ENCODE measurements at regions not wholly inside any gene's neighbourhood (a gene's known extent, or its start where the extent isn't known, plus 50 kb on each side); places are given as distances from the start of the nearest gene placed in this dataset.
A peak's percentile ranks its signal among the peaks of the same experiment; 100 is the strongest.

DNA sequence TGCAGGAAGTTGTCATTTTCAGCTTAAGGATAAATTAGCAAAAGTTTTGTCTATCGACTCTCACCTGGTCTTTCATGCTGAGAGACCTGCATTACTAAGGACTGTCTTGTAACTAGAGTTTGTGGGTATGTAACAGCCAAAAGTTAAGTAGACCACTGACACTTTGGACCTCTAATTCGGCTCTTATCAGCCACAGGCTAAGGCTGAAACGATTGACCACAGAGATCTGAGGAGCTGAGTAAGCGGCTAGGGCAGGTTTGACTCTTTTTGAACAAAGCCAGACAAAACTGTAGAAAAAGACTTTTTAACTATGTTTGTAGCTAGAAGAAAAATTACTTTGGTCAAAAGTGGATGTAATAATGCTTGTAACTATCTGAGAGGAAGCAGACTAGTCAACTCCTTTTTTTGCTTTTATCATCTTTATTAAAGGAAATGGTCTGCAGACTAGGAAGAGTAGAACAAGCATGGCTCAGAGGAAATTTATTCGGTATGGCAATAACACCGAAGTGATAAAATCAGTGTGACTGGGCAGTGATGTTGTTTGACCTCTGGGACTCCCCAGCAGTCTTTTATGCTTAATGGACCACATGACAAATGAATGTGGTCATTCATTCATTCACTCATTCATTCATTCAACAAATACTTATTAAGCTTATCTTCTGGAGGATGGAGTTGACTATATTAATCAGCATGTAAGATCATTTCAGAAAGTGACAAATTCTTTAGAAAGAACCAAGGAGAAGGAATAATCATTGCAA is 725.0 kb upstream of the HS3ST5 start:
- Histone ChIP-seq H3K27me3 (ENCODE audit: control insufficient read depth in 2 of 2, insufficient read depth in 2 of 2, low read length in 2 of 2) (no peaks in the 10 kb centered on the region), H3K36me3 (ENCODE audit: control insufficient read depth, insufficient read depth, low read length) (no peaks in the 10 kb centered on the region), H3K4me3 (no peak overlapping the region), H3K9ac (ENCODE audit: insufficient read depth in 1 of 2, low read depth in 2 of 2, low read length in 2 of 2) (no peak overlapping the region), H2AFZ (ENCODE audit: low read depth, low read length) (no peak overlapping the region), H3K27ac (ENCODE audit: extremely low read depth, low read depth, low read length) (no peak overlapping the region), H4K20me1 (replicated peaks; ENCODE audit: control insufficient read depth, insufficient read depth, low read length) (no peaks in the 10 kb centered on the region), H3K4me2 (ENCODE audit: insufficient read depth, low read length) (no peak overlapping the region), H3K79me2 (ENCODE audit: control insufficient read depth, insufficient read depth, low read length) (no peaks in the 10 kb centered on the region), H3K9me3 (replicated peaks; ENCODE audit: control insufficient read depth, insufficient read depth, low read depth, low read length) (no peaks in the 10 kb centered on the region; the same call in 1 of the 2 replicates), H3K9me1 (ENCODE audit: control insufficient read depth, insufficient read depth, low read length) (no peaks in the 10 kb centered on the region), H3K4me1 (replicated peaks in 1 of 2; ENCODE audit: control insufficient read depth in 2 of 2, insufficient read depth in 2 of 2, low read length in 2 of 2) (no peaks in the 10 kb centered on the region)
- no peak for FAIRE-seq
- ATAC-seq, result no peak
- intact Hi-C loops (cut with micrococcal nuclease) (no loop called here), in situ Hi-C loops (cut with MboI) (no loop called here)
- BruUV-seq (replicated peaks), result no TSS peak
- ChIA-PET CTCF (ENCODE audit: low intra/inter-chr PET ratio) (interaction anchor here (0.7 kb wide), 1 partner anchor 1686 kb away, joined by 3 read pairs; no protein-coding TSS in a partner anchor), POLR2A (no interaction called here)
- WGBS (ENCODE audit: insufficient coverage, low coverage, missing lambda C conversion rate), result 0% methylated on average over 6 of the region's 6 CpGs
- TF ChIP-seq ZNF24 (IDR thresholded peaks at IDR 0.05) (0 out of 2 replicates have a peak, but pooled peaks have one; percentile 14), BRD4 (IDR thresholded peaks at IDR 0.05) (no peak)
- no peak for DNase-seq (ENCODE audit: extremely low read depth in 1 of 4, low spot score in 3 of 4)

DNA sequence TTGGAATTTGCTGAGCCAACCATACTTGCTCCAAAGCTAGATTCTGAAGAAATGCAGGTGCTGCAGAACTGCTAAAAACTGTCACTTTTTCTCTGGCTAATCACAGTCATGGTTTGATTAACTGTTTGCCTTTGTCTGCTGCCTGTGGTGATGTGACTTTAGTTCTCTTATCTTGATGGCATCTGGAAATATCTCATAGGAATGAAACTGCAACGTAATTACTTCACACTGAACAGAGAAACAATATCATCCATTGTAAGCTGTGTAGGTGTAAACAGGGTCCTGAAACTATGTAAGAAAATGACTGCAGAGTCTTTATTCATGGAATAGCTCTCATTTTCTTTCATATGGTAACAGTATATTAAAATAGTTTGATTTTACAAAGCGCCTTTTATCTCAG is 721.9 kb upstream of the HS3ST5 start:
- H4K20me1 ChIP-seq (replicated peaks; ENCODE audit: control insufficient read depth, insufficient read depth, low read length), result no peaks in the 10 kb centered on the region
- 0% methylated on average over 2 of the region's 2 CpGs for WGBS (ENCODE audit: insufficient coverage, low coverage, missing lambda C conversion rate)
- H3K27me3 ChIP-seq (ENCODE audit: control insufficient read depth in 2 of 2, insufficient read depth in 2 of 2, low read length in 2 of 2), result no peaks in the 10 kb centered on the region
- no peak overlapping the region for H2AFZ ChIP-seq (ENCODE audit: low read depth, low read length)
- no peak overlapping the region for H3K27ac ChIP-seq (ENCODE audit: extremely low read depth, low read depth, low read length)
- ATAC-seq (no peak), DNase-seq (ENCODE audit: extremely low read depth in 1 of 4, low spot score in 3 of 4) (no peak), FAIRE-seq (no peak)
- no peak overlapping the region for H3K4me3 ChIP-seq
- POLR2A ChIA-PET, result interaction anchor here (0.6 kb wide), 1 partner anchor 8 kb away, joined by 3 read pairs; no protein-coding TSS in a partner anchor
- CTCF ChIA-PET (ENCODE audit: low intra/inter-chr PET ratio), result no interaction called here
- no peak overlapping the region for H3K9ac ChIP-seq (ENCODE audit: insufficient read depth in 1 of 2, low read depth in 2 of 2, low read length in 2 of 2)
- intact Hi-C loops (cut with micrococcal nuclease) (no loop called here), in situ Hi-C loops (cut with MboI) (no loop called here)
- H3K9me1 ChIP-seq (ENCODE audit: control insufficient read depth, insufficient read depth, low read length), result no peaks in the 10 kb centered on the region
- no peaks in the 10 kb centered on the region; the same call in 1 of the 2 replicates for H3K9me3 ChIP-seq (replicated peaks; ENCODE audit: control insufficient read depth, insufficient read depth, low read depth, low read length)
- H3K36me3 ChIP-seq (ENCODE audit: control insufficient read depth, insufficient read depth, low read length), result no peaks in the 10 kb centered on the region
- no peaks in the 10 kb centered on the region for H3K4me1 ChIP-seq (replicated peaks in 1 of 2; ENCODE audit: control insufficient read depth in 2 of 2, insufficient read depth in 2 of 2, low read length in 2 of 2)
- H3K79me2 ChIP-seq (ENCODE audit: control insufficient read depth, insufficient read depth, low read length), result no peaks in the 10 kb centered on the region
- no peak overlapping the region for H3K4me2 ChIP-seq (ENCODE audit: insufficient read depth, low read length)
- BruUV-seq (replicated peaks), result no TSS peak
- TF ChIP-seq POLR3G (IDR thresholded peaks at IDR 0.05; ENCODE audit: extremely low read depth, insufficient read length, insufficient replicate concordance) (no peak), KAT8 (IDR thresholded peaks at IDR 0.05; ENCODE audit: low read depth) (no peak), KLF13 (tag; IDR thresholded peaks at IDR 0.05; ENCODE audit: borderline replicate concordance, low read depth) (no peak), ARID1B (IDR thresholded peaks at IDR 0.05) (no peak), ZNF57 (CRISPR knock-in tag; IDR thresholded peaks at IDR 0.05) (no peak), ARHGAP35 (IDR thresholded peaks at IDR 0.05; ENCODE audit: partially characterized antibody) (no peak), KDM4B (IDR thresholded peaks at IDR 0.05; ENCODE audit: borderline replicate concordance in 2 of 2, low read depth in 1 of 2) (no peak), L3MBTL2 (IDR thresholded peaks at IDR 0.05) (no peak), ZNF124 (CRISPR knock-in tag; IDR thresholded peaks at IDR 0.05) (no peak)
- TF ChIP-seq, protein P1, sequence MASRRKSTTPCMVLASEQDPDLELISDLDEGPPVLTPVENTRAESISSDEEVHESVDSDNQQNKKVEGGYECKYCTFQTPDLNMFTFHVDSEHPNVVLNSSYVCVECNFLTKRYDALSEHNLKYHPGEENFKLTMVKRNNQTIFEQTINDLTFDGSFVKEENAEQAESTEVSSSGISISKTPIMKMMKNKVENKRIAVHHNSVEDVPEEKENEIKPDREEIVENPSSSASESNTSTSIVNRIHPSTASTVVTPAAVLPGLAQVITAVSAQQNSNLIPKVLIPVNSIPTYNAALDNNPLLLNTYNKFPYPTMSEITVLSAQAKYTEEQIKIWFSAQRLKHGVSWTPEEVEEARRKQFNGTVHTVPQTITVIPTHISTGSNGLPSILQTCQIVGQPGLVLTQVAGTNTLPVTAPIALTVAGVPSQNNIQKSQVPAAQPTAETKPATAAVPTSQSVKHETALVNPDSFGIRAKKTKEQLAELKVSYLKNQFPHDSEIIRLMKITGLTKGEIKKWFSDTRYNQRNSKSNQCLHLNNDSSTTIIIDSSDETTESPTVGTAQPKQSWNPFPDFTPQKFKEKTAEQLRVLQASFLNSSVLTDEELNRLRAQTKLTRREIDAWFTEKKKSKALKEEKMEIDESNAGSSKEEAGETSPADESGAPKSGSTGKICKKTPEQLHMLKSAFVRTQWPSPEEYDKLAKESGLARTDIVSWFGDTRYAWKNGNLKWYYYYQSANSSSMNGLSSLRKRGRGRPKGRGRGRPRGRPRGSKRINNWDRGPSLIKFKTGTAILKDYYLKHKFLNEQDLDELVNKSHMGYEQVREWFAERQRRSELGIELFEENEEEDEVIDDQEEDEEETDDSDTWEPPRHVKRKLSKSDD (conservative IDR thresholded peaks at IDR 0.05; ENCODE audit: low read length), result no peak
- TF ChIP-seq, protein P2, sequence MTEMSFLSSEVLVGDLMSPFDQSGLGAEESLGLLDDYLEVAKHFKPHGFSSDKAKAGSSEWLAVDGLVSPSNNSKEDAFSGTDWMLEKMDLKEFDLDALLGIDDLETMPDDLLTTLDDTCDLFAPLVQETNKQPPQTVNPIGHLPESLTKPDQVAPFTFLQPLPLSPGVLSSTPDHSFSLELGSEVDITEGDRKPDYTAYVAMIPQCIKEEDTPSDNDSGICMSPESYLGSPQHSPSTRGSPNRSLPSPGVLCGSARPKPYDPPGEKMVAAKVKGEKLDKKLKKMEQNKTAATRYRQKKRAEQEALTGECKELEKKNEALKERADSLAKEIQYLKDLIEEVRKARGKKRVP (CRISPR knock-in tag; IDR thresholded peaks at IDR 0.05), result no peak

Data from K562 (cell line).